HG03460 (cell line): ENCODE measurements at regions not wholly inside any gene's neighbourhood (a gene's known extent, or its start where the extent isn't known, plus 50 kb on each side); places are given as distances from the start of the nearest gene placed in this dataset.
"Not testable (repeated sequence)": the region's sequence is repeated elsewhere in the genome, so short reads cannot be mapped to it uniquely, and the experiment has no call there.

ENCODE experiments used
- ATAC-seq: cut with Tn5 transposase; IDR thresholded peaks from one replicate; pipeline ENCODE4 v1.9.1; 2021; ENCODE audit not compliant: unreplicated experiment

DNA sequence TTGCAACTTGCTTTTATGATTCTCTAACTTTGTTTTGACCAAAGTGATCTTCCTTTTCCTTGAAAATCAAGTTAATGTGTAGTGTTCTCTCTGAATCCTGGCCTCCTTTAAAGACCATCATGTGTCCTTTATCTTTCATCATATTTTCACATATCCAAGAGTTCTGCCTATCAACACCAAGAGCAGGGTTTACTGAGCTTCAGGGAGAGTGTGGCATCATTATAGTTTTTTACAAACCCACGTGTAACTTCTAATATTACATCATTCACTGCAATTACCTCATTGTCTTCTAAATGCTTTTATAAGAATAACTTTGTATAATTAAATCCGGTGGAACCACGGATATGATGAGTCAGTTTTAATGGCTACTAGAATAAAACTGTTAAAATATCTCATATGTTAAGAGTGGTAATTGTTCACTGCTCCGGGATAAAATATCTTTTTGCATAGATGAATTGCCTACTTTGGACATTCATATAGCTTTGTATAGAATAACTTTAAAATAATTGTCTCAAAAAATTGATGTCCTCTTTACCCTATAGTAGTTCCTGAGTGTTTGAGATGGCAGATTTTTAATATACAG, 248.8 kb upstream of the GRM7 start:
- ATAC-seq, result no peak

DNA sequence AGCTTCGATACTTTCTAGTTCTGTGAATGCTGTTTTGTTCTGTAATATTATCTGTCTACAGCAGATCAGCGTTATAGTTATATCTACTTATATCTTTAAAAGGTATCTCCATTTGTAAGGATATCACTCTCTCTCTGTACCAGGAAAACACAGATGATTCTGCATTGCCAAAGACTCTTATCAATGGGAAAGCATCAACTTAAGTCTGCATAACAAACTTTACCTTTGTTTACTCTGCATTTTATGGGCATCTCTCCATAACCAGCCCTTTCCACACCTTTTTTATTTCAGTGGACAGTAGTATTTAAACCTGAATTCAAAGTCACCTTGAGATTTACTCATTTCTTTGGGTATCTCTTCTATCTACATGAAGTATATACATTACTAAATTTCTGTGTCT, 238.7 kb upstream of the GRM7 start:
- ATAC-seq, result no peak

DNA sequence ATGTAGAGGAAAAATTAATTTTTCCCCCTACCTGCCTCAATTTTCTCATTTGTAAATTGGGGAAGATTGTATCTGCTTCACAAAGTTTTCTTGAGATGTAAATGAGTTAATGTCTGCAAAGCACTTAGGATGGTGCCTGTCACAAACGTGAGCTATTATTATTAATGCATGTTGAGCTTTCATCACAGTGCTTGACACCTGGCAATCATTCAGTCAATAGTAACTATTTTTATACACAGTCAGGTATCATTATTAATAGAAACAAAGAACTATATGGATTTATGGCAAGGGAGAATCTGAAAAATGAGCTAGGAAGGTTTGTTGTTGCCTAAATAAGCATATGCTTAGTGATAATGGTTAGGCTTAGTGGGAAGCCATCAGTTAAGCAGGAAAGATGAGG, 238.2 kb upstream of the GRM7 start:
- ATAC-seq, result no peak

DNA sequence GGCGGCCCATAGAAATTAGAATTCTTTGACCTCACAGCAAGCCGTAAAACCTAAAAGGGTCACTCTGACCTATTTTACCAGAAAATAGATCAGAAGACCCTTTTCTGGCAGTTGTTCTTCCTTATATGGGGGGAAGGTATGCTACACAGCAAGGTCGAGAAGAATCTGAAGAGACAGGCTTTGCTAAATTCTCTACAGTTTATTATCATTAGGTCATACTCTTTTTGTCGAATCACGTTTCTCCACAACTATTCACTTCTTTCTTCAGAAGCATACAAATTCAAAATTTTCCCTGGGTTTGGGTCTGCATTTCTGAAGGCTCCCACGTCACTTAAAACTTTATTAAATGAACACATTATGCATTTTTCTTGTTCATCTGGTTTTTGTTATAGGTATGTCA, 229.5 kb upstream of the GRM7 start:
- no peak for ATAC-seq

DNA sequence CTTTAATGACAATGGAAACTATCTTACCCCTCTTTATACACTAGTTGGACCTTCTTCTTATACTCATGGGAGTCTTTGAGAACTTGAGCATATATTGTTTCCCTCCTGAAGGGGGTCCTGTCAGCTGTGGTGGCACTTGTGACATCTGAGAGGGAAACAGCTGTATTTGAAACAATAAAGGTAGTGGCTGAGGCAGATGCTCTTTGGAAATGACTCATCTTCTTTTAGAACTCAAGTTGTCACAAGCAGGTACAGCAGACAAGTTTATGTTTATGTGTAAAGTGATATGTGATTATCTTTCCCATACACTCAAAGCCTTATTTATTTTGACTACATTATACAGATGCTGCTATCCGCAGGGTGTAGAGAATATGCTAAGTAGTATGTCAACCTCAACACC, 220.0 kb upstream of the GRM7 start:
- ATAC-seq, result no peak

DNA sequence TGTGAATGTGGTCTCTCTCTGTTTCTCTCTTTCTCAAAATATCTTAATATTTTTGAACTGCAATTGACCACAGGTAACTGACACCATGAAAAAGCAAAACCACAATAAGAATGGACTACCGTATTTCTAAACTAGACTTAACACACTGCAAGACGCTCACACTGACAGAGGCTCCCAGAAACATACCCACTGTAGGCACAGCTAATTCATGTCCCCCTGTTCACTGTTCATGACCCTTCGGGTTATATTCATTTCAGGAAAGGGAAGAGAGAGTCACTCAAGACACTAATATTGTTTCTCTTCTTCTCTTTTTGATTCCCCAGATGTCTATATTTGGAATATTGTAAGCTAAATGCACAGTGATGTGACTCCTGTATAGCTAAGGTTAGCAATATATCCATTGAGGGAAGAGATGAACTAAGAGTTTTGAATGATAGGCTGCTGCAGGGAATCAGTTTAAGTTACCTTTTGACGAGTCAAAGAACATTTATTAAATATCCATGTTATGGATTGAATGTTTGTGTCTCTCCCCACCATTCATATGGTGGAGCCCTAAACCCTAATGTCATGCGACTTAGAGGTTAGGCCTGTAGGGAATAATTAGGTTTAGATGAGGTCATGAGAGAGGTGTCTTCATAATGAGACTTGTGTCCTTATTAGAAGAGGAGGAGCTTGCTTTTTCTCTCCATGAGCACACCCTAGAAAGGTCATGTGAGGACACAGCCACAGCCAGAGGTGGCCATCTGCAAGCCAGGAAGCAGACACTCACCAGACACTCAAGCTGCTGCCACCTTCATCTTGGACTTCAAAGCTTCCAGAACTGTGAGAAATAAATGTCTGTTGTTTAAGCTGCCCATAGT, 216.6 kb upstream of the GRM7 start:
- no peak for ATAC-seq

DNA sequence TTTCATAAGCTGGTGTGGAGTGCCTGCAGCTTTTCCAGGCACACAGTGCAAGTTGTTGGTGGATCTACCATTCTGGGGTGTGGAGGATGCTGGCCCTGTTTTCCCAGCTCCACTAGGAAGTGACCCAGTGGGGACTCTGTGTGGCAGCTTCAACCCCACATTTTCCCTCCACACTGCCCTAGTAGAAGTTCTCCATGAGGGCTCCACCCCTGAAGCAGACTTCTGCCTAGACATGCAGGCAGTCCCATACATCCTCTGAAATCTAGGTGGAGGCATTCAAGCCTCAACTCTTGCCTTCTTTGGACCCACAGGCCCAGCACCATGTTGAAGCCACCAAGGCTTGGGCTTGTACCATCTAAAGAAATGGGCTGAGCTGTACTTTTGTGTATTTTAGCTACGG, 206.2 kb upstream of the GRM7 start:
- no peak for ATAC-seq

DNA sequence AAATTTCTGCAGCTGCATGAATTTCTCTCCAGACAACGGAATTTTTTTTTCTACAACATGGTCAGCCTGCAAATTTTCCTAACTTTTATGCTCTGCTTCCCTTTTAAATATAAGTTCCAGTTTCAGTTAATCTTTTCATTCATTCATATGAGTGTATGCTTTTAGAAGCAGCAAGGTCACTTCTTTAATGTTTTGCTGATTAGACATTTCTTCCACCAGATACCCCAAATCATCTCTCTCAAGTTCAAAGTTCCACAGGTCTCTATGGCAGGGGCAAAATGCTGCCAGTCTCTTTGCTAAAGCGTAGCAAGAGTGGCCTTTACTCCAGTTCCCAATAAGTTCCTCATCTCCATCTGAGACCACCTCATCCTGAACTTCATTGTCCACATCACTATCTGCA, 205.6 kb upstream of the GRM7 start:
- no peak for ATAC-seq

DNA sequence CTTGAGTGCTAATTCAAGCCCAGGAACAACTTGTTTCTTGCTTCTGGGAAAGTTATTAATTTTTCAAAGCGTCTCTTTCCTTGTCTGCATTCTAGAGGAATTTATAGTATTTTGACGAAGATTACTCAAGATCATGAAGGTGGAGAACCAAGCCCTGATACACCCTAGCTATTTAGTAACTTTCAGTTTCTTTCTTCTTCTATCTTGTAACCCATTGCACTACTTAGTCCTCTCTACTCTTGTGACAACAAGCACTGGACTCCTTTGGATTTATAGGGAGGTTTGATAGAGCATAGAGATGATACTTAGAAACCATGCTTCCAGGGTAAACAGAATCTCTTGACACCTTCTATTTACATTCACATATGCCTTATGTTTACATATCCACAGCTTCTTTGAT, 203.3 kb upstream of the GRM7 start:
- ATAC-seq, result no peak

DNA sequence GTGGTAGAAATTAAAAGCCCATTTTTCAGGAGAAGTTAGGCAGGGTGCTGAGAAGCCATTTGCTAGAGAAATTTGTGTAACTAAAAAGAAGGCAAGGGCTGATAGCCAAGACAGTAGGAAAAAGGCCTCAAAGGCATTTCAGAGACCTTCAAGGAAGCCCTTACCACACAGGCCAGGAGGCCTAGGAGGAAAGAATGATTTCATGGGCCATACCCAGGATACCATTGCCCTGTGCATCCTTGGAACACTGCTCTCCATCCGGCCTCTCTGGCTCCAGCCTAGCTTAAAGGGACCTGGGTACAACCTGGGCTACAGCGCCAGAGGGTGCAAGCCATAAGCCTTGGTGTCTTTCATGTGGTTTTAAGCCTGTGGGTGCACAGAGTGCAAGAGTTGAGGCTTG, 193.6 kb upstream of the GRM7 start:
- ATAC-seq, result no peak

DNA sequence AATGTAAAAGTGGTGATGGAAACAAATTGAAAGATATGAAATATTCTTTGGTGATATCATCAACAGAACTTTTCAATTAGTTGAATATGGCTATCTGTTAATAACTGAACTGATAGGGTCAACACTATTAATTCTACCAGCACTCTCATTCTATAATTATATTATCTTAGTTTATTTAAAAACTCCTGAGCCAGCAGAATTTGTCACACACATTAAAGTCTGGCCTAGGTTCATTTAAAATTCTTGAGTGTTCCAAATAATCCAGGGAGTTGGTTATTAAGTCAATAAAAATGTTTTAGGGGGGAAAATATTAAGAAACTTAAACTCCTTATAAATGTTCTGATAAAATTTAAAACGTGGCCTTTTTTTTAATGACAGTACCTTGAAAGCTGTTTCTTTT, 189.6 kb upstream of the GRM7 start:
- ATAC-seq, result no peak

DNA sequence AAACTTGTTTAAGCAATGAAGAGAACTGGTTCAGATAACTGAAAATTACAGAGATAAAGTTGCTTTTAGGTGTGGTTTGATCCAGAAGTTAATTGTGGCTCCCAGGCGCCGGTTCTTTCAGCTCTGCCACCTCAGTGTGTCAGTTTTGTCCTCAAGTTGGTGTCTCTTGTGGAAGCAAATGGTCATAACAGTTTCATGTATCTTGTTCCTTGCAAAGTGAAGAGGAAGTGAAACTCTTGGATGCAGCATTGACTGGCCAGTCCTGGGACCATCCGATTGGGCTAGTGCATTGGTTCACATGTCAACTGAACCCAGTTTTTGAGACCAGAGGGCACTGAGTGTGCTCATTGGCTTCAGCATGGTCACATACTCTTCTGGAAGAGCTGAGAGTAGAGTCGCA, 181.4 kb upstream of the GRM7 start:
- no peak for ATAC-seq

DNA sequence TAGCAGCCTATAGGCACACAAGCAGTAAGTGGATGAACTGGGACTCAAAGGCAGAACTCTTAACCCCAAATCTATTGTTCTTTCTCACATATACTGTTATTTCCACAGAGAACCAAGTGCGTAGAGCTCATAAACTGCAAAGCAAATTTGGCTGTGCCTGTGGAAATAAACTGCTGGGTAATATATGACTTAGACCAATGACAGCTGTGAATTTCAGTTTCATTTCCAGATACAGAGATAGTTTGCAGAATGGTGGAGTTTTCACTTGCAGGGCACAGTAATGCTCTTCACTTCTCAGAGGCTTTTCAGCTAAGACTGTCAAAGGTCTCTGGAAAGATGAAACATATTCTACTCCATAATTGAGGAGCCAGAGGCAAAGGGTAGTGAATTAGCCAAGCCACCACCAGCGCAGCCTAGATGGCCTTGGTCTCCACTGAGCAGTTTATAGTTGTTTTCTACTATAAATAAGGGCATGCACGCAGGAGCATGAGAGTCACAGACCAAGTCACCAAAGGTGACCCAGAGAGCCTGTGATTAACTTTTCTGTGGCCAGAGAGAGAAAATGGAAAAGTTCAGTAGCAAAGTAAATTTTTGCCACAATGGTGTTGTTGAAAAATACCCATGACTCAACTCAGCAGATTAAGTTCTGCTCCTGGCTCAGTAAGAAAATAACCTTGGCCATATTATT, 180.7 kb upstream of the GRM7 start:
- peak; percentile 94 for ATAC-seq

DNA sequence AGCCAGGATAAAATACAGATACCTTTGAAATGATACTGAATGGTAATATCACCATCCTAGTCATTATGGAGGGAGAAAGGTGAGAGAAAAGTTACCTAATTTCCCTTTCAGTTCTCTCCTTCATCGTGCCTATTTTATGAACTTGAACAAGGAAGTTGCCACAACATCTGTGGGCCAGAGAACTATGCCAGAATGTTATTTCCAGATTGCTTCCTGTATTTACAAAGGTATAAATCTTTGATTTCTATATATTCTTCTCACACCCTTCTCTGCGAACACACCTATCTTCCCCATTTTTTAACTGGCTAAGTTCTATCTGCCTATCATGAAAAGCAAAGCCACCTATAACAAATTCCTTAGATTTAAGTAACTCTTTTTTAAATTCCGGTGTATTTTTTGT, 163.6 kb upstream of the GRM7 start:
- no peak for ATAC-seq

DNA sequence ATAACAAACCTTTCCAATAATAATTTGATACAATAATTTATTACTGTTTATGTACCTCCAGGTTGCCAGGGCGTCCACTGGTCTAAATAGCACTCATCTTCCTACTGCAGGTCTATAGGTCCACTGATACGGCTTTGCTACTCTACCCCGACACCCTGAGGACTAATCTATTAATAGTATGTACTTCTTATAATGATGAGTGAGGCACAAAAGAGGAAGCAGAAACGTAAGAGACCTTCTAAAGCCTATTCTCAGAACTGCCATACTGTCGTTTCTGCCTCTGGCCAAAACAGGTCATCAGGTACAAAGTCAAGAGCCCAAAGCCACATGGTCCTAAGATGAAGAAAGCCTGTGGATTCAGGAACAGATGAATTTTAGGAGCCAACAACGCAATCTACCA, 163.2 kb upstream of the GRM7 start:
- ATAC-seq, result no peak

DNA sequence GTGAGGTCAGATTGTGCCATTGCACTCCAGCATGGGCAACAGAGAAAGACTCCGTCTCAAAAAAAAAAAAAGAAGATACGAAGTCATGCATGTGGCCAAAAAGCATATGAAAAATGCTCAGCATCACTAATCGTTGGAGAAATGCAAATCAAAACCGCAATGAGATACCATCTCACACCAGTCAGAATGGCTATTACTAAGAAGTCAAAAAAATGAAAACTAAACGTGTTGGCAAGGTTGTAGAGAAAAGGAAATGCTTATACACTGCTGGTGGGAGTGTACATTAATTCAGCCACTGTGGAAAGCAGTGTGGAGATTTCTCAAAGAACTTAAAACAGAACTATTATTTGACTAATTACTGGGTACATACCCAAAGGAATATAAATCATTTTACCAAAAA, 156.1 kb upstream of the GRM7 start:
- ATAC-seq, result not testable (repeated sequence)

DNA sequence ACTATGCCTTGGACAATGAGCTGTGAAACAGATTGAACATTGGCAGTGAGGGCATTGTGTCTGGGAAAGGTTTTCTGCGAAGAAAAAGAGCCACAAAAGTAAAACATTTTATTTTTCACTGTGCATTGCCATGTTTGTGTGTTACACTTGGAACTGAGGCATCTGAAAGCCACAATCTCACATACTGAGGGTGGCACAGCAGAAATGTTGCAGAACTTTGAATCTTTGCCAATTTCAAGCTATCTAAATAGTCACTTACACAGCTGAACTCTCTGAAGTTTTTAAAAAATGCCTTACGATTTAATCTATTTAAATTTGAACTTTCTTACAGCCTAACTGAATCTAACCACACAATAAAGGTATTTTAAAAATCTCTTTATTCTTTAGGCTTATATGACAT, 154.1 kb upstream of the GRM7 start:
- no peak for ATAC-seq

DNA sequence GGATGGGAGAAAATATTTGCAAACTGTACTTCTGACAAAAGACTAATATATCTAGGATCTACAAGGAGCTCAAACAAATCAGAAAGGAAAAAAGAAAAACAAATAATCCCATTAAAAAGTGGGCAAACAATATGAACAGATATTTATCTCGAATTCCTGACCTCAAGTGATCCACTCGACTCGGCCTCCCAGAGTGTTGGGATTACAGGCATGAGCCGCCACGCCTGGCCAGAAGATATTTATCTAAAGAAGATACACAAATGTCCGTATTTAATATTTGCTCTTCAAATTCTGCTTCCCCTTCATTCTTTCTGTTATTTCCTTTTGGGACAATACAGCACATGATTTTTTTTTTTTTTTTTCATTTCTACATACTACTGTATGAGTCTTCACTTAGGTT, 151.7 kb upstream of the GRM7 start:
- ATAC-seq, result no peak

DNA sequence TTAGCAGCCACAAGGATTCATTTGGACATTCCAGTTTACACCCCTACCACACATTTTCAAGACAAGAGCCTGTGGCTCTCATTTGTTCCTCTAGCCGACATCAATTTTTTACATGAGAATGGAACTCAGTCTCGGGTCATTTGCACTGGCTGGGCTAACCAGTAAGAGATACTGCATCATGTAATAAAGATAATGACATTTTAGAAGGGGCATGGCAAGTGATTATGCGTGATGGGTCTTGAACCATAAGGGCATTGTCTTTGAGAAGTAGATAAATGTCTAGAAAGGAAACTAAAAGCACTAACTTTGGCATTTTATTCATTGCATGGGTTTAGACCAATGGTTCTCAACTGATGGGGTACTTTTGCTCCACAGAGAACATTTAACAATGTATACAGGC, 146.0 kb upstream of the GRM7 start:
- no peak for ATAC-seq

DNA sequence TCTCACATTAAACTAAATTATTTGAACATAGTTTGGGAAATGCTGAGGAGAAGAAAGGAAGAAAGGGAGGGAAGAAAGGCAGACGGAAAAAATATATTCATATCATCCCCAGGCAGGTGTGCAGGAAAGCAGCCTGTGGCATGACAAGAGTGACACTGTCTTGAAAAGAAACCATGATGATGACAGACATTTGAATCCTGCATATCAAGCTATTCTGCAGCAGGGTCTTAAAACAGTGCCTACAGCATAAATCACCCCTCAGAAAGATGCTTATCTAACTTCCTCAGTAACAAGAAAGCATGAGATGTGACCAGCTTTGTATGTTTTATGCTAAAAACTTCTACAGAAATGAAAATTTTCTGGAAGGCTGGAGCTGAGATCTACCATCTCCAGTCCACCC, 144.5 kb upstream of the GRM7 start:
- ATAC-seq, result no peak

DNA sequence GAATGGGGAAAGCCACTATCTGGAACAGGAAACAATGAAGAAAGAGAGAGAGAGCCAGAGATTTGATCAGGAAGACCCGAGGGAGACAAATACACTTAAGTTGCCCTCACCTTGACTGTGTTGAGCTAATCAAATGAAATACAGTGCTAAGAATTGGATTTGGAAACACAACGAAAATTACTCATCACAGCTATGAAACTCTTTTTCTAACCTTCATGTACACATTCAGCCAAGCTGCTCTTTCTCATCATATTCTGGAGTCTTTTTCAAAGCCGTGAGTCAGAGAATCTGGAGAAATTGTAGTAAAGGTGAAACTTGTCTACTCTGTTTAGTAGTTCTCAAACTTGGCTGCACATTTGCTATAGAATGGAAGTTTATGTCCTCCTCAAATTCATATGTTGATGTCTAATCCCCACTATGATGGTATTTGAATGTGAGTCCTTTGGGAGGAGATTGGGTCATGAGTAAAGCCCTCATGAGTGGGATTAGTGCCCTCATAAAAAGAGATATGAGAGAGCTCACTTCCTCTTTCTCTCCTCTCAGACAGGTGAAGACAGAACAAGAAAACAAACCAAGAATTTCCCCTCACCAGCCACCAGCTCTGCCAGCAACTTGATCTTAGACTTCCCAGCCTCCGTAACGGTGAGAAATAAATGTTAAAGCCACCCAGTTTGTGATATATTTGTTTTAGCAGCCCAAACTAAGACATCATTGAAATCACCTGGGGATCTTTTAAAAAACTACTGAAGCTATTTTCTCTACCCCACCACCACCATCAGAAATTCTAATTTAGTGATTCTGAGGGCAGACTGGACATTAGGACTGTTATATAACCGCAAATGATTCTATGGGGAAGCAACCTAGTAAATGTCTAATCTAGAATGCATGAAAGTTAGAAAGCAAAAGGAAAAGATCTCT, 143.6 kb upstream of the GRM7 start:
- ATAC-seq, result peak; percentile 89
